Astrocyte (in vitro differentiated cells and primary cell): ENCODE measurements at regions not wholly inside any gene's neighbourhood (a gene's known extent, or its start where the extent isn't known, plus 50 kb on each side); places are given as distances from the start of the nearest gene placed in this dataset.

Experiments
- DNase-seq: peaks from one replicate; pipeline ENCODE4 v3.0.0-alpha.2; 2010; ENCODE audit warnings: low read depth
- FAIRE-seq: peaks from 2 replicates; lab custom pipeline; 2011; peaks lifted over from hg19 to GRCh38; lab: Jason Lieb, UNC
- H2AFZ ChIP-seq: 2 replicates; pipeline ENCODE4 v1.6.0; 2012; ENCODE audit warnings: low read depth, low read length, inconsistent platforms
- H3K27ac ChIP-seq: 2 replicates; pipeline ENCODE4 v1.5.1; 2011; ENCODE audit warnings: low read depth, low read length, inconsistent platforms
- H3K27me3 ChIP-seq: 2 replicates; pipeline ENCODE4 v1.6.0; 2011; ENCODE audit warnings: low read length, inconsistent platforms; ENCODE audit not compliant: insufficient read depth
- H3K36me3 ChIP-seq: 2 replicates; pipeline ENCODE4 v1.5.1; 2011; ENCODE audit warnings: low read length, inconsistent platforms; ENCODE audit not compliant: insufficient read depth
- H3K4me1 ChIP-seq: 2 replicates; pipeline ENCODE4 v1.5.1; 2011; ENCODE audit warnings: low read length, inconsistent platforms; ENCODE audit not compliant: insufficient read depth
- H3K4me2 ChIP-seq: 2 replicates; pipeline ENCODE4 v1.6.0; 2012; ENCODE audit warnings: low read length, inconsistent platforms
- H3K4me3 ChIP-seq: 2 replicates; pipeline ENCODE4 v1.5.1; 2011; ENCODE audit warnings: low read depth, mild to moderate bottlenecking, low read length, inconsistent platforms; ENCODE audit not compliant: insufficient read depth
- H3K79me2 ChIP-seq: 2 replicates; pipeline ENCODE4 v1.6.0; 2012; ENCODE audit warnings: mild to moderate bottlenecking, low read length, inconsistent platforms; ENCODE audit not compliant: insufficient read depth
- H3K9ac ChIP-seq: 2 replicates; pipeline ENCODE4 v1.6.0; 2012; ENCODE audit warnings: mild to moderate bottlenecking, low read length, inconsistent platforms
- H3K9me3 ChIP-seq: 2 replicates; pipeline ENCODE4 v1.5.1; 2012; ENCODE audit warnings: low read depth, mild to moderate bottlenecking, low read length, inconsistent platforms; ENCODE audit not compliant: insufficient read depth
- H4K20me1 ChIP-seq: 2 replicates; pipeline ENCODE4 v1.6.0; 2012; ENCODE audit warnings: low read length, inconsistent platforms; ENCODE audit not compliant: insufficient read depth
- H3K27ac Mint-ChIP-seq: one replicate; pipeline ENCODE4 v1.8.0; 2021; ENCODE audit warnings: mild to moderate bottlenecking, mixed read lengths; ENCODE audit not compliant: unreplicated experiment
- H3K27me3 Mint-ChIP-seq: one replicate; pipeline ENCODE4 v1.8.0; 2021; ENCODE audit warnings: low read depth, mixed read lengths; ENCODE audit not compliant: unreplicated experiment
- H3K36me3 Mint-ChIP-seq: one replicate; pipeline ENCODE4 v1.8.0; 2021; ENCODE audit warnings: low read depth, mixed read lengths; ENCODE audit not compliant: unreplicated experiment
- H3K4me1 Mint-ChIP-seq: one replicate; pipeline ENCODE4 v1.8.0; 2021; ENCODE audit warnings: low read depth, mixed read lengths; ENCODE audit not compliant: unreplicated experiment
- H3K4me3 Mint-ChIP-seq: one replicate; pipeline ENCODE4 v1.8.0; 2021; ENCODE audit warnings: mild to moderate bottlenecking, moderate library complexity, mixed read lengths; ENCODE audit not compliant: unreplicated experiment
- H3K9me3 Mint-ChIP-seq: one replicate; pipeline ENCODE4 v1.8.0; 2021; ENCODE audit warnings: mild to moderate bottlenecking, mixed read lengths; ENCODE audit not compliant: unreplicated experiment
- CTCF ChIP-seq: IDR thresholded peaks from 2 replicates; pipeline ENCODE4 v1.5.1; 2011; ENCODE audit warnings: low read depth, mild to moderate bottlenecking, inconsistent platforms, low read length, moderate library complexity; ENCODE audit not compliant: insufficient read depth
- EZH2 ChIP-seq: IDR thresholded peaks from 2 replicates; pipeline ENCODE4 v1.6.1; 2012; ENCODE audit warnings: mild to moderate bottlenecking, low read length, inconsistent platforms; ENCODE audit not compliant: insufficient read depth

- H3K9ac ChIP-seq: no peak overlapping the region
- DNase-seq: no peak
- H3K4me3 Mint-ChIP-seq: no peak overlapping the region
- peaks cover 17% of the 10 kb centered on the region for H3K9me3 Mint-ChIP-seq
- no peak overlapping the region for H3K27ac ChIP-seq
- peaks cover 2% of the 10 kb centered on the region for H3K27me3 ChIP-seq
- TF ChIP-seq CTCF (no peak), EZH2 (no peak)
- H3K27me3 Mint-ChIP-seq: peaks cover 2% of the 10 kb centered on the region
- no peak overlapping the region for H3K4me3 ChIP-seq
- H2AFZ ChIP-seq: no peak overlapping the region
- no peaks in the 10 kb centered on the region for H3K36me3 Mint-ChIP-seq
- no peaks in the 10 kb centered on the region for H3K4me1 ChIP-seq
- H3K4me2 ChIP-seq: no peak overlapping the region
- no peak for FAIRE-seq
- H3K27ac Mint-ChIP-seq: no peak overlapping the region
- H3K4me1 Mint-ChIP-seq: no peaks in the 10 kb centered on the region
- H3K79me2 ChIP-seq: no peaks in the 10 kb centered on the region
- H4K20me1 ChIP-seq: no peaks in the 10 kb centered on the region
- H3K9me3 ChIP-seq: no peaks in the 10 kb centered on the region
- H3K36me3 ChIP-seq: no peaks in the 10 kb centered on the region
Observed at GRCh38 chr21:41580758-41581554, 73.0 kb upstream of the TMPRSS2 start.

- H3K9me3 ChIP-seq: no peaks in the 10 kb centered on the region
Observed at GRCh38 chr21:41579692-41580091, 71.7 kb upstream of the TMPRSS2 start.

More at GRCh38 chr21:41579692-41580091, 71.7 kb upstream of the TMPRSS2 start:
- H3K4me1 ChIP-seq: no peaks in the 10 kb centered on the region
- no peaks in the 10 kb centered on the region for H3K79me2 ChIP-seq
- no peak overlapping the region for H3K27ac ChIP-seq
- H3K4me1 Mint-ChIP-seq: no peaks in the 10 kb centered on the region
- peaks cover 2% of the 10 kb centered on the region for H3K27me3 ChIP-seq
- FAIRE-seq (no peak), DNase-seq (no peak)
- peaks cover 2% of the 10 kb centered on the region for H3K27me3 Mint-ChIP-seq
- no peaks in the 10 kb centered on the region for H3K36me3 ChIP-seq
- peaks cover 20% of the 10 kb centered on the region for H3K9me3 Mint-ChIP-seq
- H3K4me2 ChIP-seq: no peak overlapping the region
- no peaks in the 10 kb centered on the region for H4K20me1 ChIP-seq
- no peak overlapping the region for H3K9ac ChIP-seq
- H3K36me3 Mint-ChIP-seq: no peaks in the 10 kb centered on the region
- H3K27ac Mint-ChIP-seq: no peak overlapping the region
- no peak overlapping the region for H3K4me3 Mint-ChIP-seq
- no peak overlapping the region for H3K4me3 ChIP-seq
- H2AFZ ChIP-seq: no peak overlapping the region
- no peak for TF ChIP-seq EZH2
- TF ChIP-seq CTCF: no peak
